OCI-LY1 (cell line): ENCODE measurements at regions not wholly inside any gene's neighbourhood (a gene's known extent, or its start where the extent isn't known, plus 50 kb on each side); places are given as distances from the start of the nearest gene placed in this dataset.

Experiments
- EZH2 ChIP-seq: fragments of 200-600 bp; sonication (generic), shearing (Covaris generic); IDR thresholded peaks from 2 replicates; pipeline ENCODE4 v1.8.0; 2017; ENCODE audit warnings: borderline replicate concordance, mixed run types, mild to moderate bottlenecking, antibody characterized with exemption, low read length, moderate library complexity, mixed read lengths
- TF ChIP-seq, protein P1 (sequence below): fragments of 200-600 bp; sonication (generic), shearing (Covaris generic); IDR thresholded peaks from 2 replicates; pipeline ENCODE4 v1.5.1; 2017; ENCODE audit warnings: mild to moderate bottlenecking, antibody characterized with exemption, low read length, moderate library complexity, mixed read lengths

DNA sequence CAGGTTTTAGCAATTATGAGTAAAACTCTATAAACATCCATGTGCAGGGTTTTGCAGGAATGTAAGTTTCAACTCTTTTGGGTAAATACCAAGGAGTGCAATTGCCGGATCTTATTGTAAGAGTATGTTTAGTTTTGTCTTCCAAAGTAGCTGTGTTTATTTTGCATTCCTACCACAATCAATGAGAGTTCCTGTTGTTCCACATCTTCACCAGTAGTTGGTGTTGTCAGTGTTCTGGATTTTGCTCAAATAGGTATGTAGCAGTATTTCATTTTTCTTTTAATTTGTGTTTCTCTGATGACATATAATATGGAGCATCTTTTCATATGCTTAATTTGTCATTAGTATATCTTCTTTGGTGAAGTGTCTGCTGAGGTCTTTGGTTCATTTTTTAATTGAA, 185.1 kb upstream of the GALNT15 start:
- TF ChIP-seq, protein P1, sequence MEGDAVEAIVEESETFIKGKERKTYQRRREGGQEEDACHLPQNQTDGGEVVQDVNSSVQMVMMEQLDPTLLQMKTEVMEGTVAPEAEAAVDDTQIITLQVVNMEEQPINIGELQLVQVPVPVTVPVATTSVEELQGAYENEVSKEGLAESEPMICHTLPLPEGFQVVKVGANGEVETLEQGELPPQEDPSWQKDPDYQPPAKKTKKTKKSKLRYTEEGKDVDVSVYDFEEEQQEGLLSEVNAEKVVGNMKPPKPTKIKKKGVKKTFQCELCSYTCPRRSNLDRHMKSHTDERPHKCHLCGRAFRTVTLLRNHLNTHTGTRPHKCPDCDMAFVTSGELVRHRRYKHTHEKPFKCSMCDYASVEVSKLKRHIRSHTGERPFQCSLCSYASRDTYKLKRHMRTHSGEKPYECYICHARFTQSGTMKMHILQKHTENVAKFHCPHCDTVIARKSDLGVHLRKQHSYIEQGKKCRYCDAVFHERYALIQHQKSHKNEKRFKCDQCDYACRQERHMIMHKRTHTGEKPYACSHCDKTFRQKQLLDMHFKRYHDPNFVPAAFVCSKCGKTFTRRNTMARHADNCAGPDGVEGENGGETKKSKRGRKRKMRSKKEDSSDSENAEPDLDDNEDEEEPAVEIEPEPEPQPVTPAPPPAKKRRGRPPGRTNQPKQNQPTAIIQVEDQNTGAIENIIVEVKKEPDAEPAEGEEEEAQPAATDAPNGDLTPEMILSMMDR = peak; percentile 20; the same call in 1 of the 2 replicates
- TF ChIP-seq EZH2 = no peak
